ENCODE measurements at regions not wholly inside any gene's neighbourhood (a gene's known extent, or its start where the extent isn't known, plus 50 kb on each side); places are given as distances from the start of the nearest gene placed in this dataset.

DNA sequence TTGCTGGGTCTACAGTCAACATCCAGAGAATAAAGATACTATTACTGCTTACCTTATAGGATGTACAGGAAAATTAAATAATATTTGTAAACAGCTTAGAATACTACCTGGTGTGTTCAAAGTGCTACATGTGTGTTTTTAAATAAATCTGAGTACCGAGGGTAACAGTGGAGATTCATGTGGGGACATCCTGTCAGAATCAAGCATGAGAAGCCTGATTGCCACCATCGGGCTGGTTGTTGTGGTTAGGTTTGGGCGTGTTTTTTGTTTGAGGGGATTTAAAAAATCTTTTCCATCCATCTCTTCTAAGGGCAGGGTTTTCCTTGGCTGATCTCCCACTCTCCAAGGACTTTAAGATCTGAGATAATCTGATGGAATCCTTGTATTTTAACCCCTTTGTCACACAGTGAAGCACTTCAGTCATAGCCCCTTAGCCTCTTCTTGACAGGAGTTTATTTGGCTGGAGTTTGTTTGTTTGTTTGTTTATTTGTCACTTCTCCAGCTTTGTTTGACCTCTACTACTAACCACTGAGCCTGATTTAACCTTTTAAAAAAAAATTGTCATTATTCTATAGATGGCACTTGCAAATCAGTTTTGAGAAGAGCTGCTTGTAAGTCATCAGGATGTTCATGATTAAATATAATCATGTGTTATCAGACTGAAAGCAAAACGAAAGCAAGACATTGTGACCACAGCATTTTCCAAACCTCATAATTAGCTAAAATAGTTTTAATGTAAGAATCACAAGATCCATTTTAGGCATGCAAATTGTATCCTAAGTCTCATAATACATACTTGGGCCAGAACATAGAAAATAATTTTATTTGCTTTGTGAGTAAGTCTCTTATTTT lies 72.8 kb upstream of the RARB start:
- TF ChIP-seq, protein P1, sequence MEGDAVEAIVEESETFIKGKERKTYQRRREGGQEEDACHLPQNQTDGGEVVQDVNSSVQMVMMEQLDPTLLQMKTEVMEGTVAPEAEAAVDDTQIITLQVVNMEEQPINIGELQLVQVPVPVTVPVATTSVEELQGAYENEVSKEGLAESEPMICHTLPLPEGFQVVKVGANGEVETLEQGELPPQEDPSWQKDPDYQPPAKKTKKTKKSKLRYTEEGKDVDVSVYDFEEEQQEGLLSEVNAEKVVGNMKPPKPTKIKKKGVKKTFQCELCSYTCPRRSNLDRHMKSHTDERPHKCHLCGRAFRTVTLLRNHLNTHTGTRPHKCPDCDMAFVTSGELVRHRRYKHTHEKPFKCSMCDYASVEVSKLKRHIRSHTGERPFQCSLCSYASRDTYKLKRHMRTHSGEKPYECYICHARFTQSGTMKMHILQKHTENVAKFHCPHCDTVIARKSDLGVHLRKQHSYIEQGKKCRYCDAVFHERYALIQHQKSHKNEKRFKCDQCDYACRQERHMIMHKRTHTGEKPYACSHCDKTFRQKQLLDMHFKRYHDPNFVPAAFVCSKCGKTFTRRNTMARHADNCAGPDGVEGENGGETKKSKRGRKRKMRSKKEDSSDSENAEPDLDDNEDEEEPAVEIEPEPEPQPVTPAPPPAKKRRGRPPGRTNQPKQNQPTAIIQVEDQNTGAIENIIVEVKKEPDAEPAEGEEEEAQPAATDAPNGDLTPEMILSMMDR (conservative IDR thresholded peaks at IDR 0.05 in 1 of 2, IDR thresholded peaks at IDR 0.05 in 1 of 2; ENCODE audit: extremely low read depth in 1 of 2, insufficient read depth in 1 of 2, low read depth in 1 of 2, low read length in 2 of 2) = no peak
- TF ChIP-seq EZH2 (IDR thresholded peaks at IDR 0.05; ENCODE audit: borderline replicate concordance, low read length) = no peak

All from mammary epithelial cell (primary cell).